Mesendoderm (in vitro differentiated cells): ENCODE measurements at regions not wholly inside any gene's neighbourhood (a gene's known extent, or its start where the extent isn't known, plus 50 kb on each side); places are given as distances from the start of the nearest gene placed in this dataset.

Experiments used
- DNase-seq: peaks from one replicate; pipeline ENCODE4 v3.0.0; 2013
- H2AK5ac ChIP-seq: 2 replicates; pipeline ENCODE4 v1.6.1; 2013; ENCODE audit warnings: low read length, inconsistent platforms
- H2BK120ac ChIP-seq: 2 replicates; pipeline ENCODE4 v1.6.1; 2013; ENCODE audit warnings: low read depth, mild to moderate bottlenecking, low read length, moderate library complexity, mixed read lengths
- H2BK15ac ChIP-seq: replicated peaks from 2 replicates; pipeline ENCODE4 v1.6.1; 2013; ENCODE audit warnings: low read depth, mild to moderate bottlenecking, moderate library complexity
- H2BK5ac ChIP-seq: 2 replicates; pipeline ENCODE4 v1.6.1; 2013; ENCODE audit warnings: low read length, inconsistent platforms
- H3K18ac ChIP-seq: 2 replicates; pipeline ENCODE4 v1.6.1; 2013; ENCODE audit warnings: mild to moderate bottlenecking, low read length, mixed read lengths
- H3K23ac ChIP-seq: one replicate; pipeline ENCODE4 v1.6.1; 2013; ENCODE audit warnings: low read length
- H3K27ac ChIP-seq: 2 replicates; pipeline ENCODE4 v1.5.1; 2013; ENCODE audit warnings: low read depth, mild to moderate bottlenecking, inconsistent platforms, low read length, moderate library complexity
- H3K27me3 ChIP-seq: 2 replicates; pipeline ENCODE4 v1.6.1; 2013; ENCODE audit warnings: low read length, control low read depth, mild to moderate bottlenecking, inconsistent platforms; ENCODE audit not compliant: insufficient read depth, poor library complexity
- H3K36me3 ChIP-seq: 2 replicates; pipeline ENCODE4 v1.6.1; 2013; ENCODE audit warnings: low read length, inconsistent platforms; ENCODE audit not compliant: control insufficient read depth, insufficient read depth
- H3K4ac ChIP-seq: one replicate; pipeline ENCODE4 v1.6.1; 2013; ENCODE audit warnings: low read depth, mild to moderate bottlenecking, low read length, moderate library complexity
- H3K4me1 ChIP-seq: 2 replicates; pipeline ENCODE4 v1.6.1; 2013; ENCODE audit warnings: low read depth, low read length, inconsistent platforms; ENCODE audit not compliant: control insufficient read depth
- H3K4me2 ChIP-seq: 2 replicates; pipeline ENCODE4 v1.6.1; 2013; ENCODE audit warnings: low read length
- H3K4me3 ChIP-seq: 2 replicates; pipeline ENCODE4 v1.5.1; 2013; ENCODE audit warnings: mild to moderate bottlenecking, low read length
- H3K56ac ChIP-seq: one replicate; pipeline ENCODE4 v1.6.1; 2013; ENCODE audit warnings: low read length
- H3K79me1 ChIP-seq: 2 replicates; pipeline ENCODE4 v1.6.1; 2013; ENCODE audit warnings: low read length, inconsistent platforms
- H3K79me2 ChIP-seq: 2 replicates; pipeline ENCODE4 v1.6.1; 2013; ENCODE audit warnings: mild to moderate bottlenecking, low read length; ENCODE audit not compliant: control insufficient read depth, insufficient read depth
- H3K9ac ChIP-seq: 2 replicates; pipeline ENCODE4 v1.6.1; 2013; ENCODE audit warnings: low read length, inconsistent platforms
- H4K5ac ChIP-seq: one replicate; pipeline ENCODE4 v1.6.1; 2013; ENCODE audit warnings: low read length
- H4K8ac ChIP-seq: one replicate; pipeline ENCODE4 v1.6.1; 2013; ENCODE audit warnings: low read depth, mild to moderate bottlenecking, control low read depth, low read length, moderate library complexity
- WGBS: extraction: QIAGEN DNeasy Blood & Tissue Kit; methylation state at CpG from one replicate; pipeline ENCODE4 v1.1.7; 2013; ENCODE audit warnings: low lambda C conversion rate, missing lambda C conversion rate; ENCODE audit not compliant: insufficient coverage; ENCODE audit errors: extremely low coverage; 5-methylcytosine and 5-hydroxymethylcytosine counted together

DNA sequence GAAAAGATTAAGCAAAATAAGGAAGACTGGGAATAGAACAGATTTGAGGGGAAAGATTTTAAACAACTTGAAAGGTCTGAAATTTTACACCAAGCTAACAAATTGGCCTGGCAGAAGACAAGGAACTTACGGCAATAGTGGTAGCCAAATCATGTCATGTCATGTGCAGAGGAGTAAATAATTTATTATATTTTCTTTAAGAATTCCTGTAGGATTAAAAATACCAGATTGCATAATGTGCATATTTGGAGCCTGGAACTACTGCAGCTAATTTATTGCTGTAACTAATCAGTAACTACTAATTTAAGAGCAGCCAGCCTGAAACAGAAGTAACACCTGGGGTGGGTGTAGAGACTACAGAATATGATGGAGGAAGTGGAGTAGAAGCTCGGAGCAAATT is 334.3 kb downstream of the TGFB2 start:
- no peak overlapping the region for H3K27ac ChIP-seq
- H3K9ac ChIP-seq = no peak overlapping the region
- no peak overlapping the region for H2BK120ac ChIP-seq
- H2BK5ac ChIP-seq = no peak overlapping the region
- no peak overlapping the region for H3K56ac ChIP-seq
- H3K4me1 ChIP-seq = no peaks in the 10 kb centered on the region
- no peaks in the 10 kb centered on the region for H3K36me3 ChIP-seq
- WGBS = no CpG with 5 or more reads among the region's 2 CpGs
- no peak overlapping the region for H4K8ac ChIP-seq
- H3K79me2 ChIP-seq = no peaks in the 10 kb centered on the region
- H3K4me2 ChIP-seq = no peak overlapping the region
- H2AK5ac ChIP-seq = no peak overlapping the region
- H3K18ac ChIP-seq = no peak overlapping the region
- no peak overlapping the region for H3K4ac ChIP-seq
- H3K23ac ChIP-seq = no peak overlapping the region
- H2BK15ac ChIP-seq = no peak overlapping the region
- H3K79me1 ChIP-seq = no peaks in the 10 kb centered on the region
- no peak for DNase-seq
- no peaks in the 10 kb centered on the region for H3K27me3 ChIP-seq
- H4K5ac ChIP-seq = no peak overlapping the region
- H3K4me3 ChIP-seq = no peak overlapping the region

DNA sequence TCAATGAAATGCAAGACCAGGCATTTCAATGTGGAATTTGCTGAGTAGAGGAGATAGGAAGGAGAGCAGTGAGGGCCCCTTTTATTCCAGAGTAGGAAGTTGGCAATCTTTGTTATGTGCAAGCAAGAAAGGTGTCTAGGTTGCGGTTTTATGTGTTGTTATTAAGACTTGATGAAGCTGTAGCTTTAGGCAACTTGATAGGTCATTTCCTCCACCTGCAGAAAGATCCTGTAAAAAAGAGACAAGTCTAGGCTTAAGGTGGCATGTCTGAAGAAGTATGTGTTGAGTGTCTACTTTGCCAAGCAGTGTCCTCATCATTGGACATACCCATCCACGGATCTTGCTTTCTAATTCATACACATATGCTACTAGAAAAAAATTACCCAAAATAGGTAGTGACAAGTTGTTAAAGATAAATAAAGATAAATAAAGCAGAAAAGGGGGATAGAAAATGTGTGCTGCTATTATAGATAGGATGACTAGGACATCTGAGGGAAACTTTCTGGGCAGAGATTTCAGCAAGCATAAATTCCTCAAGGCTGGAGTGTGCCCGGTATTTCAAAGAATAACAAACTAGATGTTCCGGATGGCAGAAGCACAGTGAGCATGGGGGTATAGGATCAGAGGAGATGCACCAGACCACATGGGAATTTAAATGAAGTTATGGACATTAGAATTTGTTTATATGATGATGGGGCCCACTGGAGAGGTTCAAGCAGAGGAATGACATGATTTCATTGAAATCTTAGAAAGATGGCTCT is 335.0 kb downstream of the TGFB2 start:
- Histone ChIP-seq H3K4me1 (no peaks in the 10 kb centered on the region), H3K79me1 (no peaks in the 10 kb centered on the region), H3K4ac (no peak overlapping the region), H4K5ac (no peak overlapping the region), H2AK5ac (no peak overlapping the region), H2BK120ac (no peak overlapping the region), H2BK15ac (no peak overlapping the region), H3K4me2 (no peak overlapping the region), H3K36me3 (no peaks in the 10 kb centered on the region), H3K27me3 (no peaks in the 10 kb centered on the region), H3K9ac (no peak overlapping the region), H2BK5ac (no peak overlapping the region), H3K4me3 (no peak overlapping the region), H3K27ac (no peak overlapping the region), H3K79me2 (no peaks in the 10 kb centered on the region), H3K18ac (no peak overlapping the region), H3K56ac (no peak overlapping the region), H3K23ac (no peak overlapping the region), H4K8ac (no peak overlapping the region)
- WGBS = no CpG with 5 or more reads among the region's 4 CpGs
- no peak for DNase-seq

DNA sequence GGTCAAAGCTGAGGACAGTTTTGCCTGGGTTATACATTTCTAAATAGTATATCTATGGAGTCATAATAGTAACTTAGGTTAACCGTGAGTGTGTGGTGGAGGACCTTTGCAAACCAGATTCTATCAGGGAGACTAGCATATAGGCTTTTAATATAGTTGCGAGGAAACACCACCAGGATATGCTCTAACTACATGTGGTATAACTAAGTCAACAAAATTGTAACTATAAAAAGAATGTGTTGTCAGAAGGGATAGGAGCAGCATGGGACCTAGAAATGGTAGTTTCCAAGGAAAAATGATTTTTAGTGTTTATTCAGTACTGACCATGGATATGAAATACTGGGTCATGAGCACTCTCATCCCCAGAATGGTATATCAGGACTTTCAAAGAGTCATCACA is 338.1 kb downstream of the TGFB2 start:
- H3K4me1 ChIP-seq = no peaks in the 10 kb centered on the region
- no peak overlapping the region for H2BK5ac ChIP-seq
- no peaks in the 10 kb centered on the region for H3K79me1 ChIP-seq
- H2AK5ac ChIP-seq = no peak overlapping the region
- no peaks in the 10 kb centered on the region for H3K27me3 ChIP-seq
- H3K4me3 ChIP-seq = no peak overlapping the region
- no peak overlapping the region for H3K4ac ChIP-seq
- H3K79me2 ChIP-seq = no peaks in the 10 kb centered on the region
- no peak for DNase-seq
- no peak overlapping the region for H3K27ac ChIP-seq
- H3K56ac ChIP-seq = no peak overlapping the region
- no CpG with 5 or more reads among the region's 2 CpGs for WGBS
- H3K18ac ChIP-seq = no peak overlapping the region
- H3K36me3 ChIP-seq = no peaks in the 10 kb centered on the region
- no peak overlapping the region for H3K4me2 ChIP-seq
- H4K8ac ChIP-seq = no peak overlapping the region
- H4K5ac ChIP-seq = no peak overlapping the region
- H2BK120ac ChIP-seq = no peak overlapping the region
- H3K9ac ChIP-seq = no peak overlapping the region
- H2BK15ac ChIP-seq = no peak overlapping the region
- no peak overlapping the region for H3K23ac ChIP-seq

DNA sequence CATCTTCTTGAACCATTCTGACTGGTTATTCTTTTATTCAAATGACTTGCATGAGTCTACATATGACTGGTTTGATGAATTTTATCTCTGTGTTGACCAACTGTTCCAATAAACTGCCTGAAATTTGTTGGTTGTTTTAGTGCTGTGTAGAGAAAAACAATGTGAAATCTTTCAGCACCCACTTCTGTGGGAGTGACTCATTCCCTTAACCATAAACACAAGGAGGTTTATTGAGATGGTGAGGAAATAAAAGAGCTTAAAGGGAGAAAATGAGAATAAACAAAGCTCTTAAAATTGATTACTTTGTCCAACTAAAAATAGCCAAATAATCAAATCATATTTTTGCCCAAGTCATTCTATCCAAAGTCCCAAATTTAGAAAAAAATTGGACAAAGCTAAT is 341.1 kb downstream of the TGFB2 start:
- Histone ChIP-seq H3K79me2 (no peaks in the 10 kb centered on the region), H3K23ac (no peak overlapping the region), H3K27ac (no peak overlapping the region), H3K4me2 (no peak overlapping the region), H3K4ac (no peak overlapping the region), H3K36me3 (no peaks in the 10 kb centered on the region), H2BK15ac (no peak overlapping the region), H3K18ac (no peak overlapping the region), H3K9ac (no peak overlapping the region), H4K5ac (no peak overlapping the region), H3K79me1 (no peaks in the 10 kb centered on the region), H3K56ac (no peak overlapping the region), H3K27me3 (no peaks in the 10 kb centered on the region), H2AK5ac (no peak overlapping the region), H2BK5ac (no peak overlapping the region), H4K8ac (no peak overlapping the region), H3K4me3 (no peak overlapping the region), H2BK120ac (no peak overlapping the region), H3K4me1 (no peaks in the 10 kb centered on the region)
- DNase-seq = no peak

DNA sequence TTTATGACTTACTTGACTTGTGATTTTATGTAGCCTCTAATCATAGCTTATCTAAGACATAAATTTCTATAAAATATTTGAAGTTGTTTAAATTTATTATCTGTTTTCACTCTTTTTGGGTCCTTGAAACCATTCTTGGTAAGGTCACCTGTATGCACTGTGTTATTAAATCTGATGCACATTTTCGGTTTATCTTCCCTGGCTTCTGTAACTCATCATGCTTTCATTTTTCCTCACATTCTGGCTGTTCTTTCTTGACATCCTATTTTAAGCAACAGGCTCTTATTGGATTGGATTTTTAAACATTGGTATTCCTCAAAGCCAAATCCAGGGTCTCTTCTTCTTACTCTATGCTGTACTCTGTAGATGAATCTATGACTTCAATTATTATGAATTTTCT is 341.6 kb downstream of the TGFB2 start:
- no peak overlapping the region for H3K18ac ChIP-seq
- no peak overlapping the region for H4K5ac ChIP-seq
- H2BK15ac ChIP-seq = no peak overlapping the region
- no peak overlapping the region for H2AK5ac ChIP-seq
- WGBS = no CpG with 5 or more reads among the region's 1 CpG
- no peaks in the 10 kb centered on the region for H3K27me3 ChIP-seq
- H3K79me1 ChIP-seq = no peaks in the 10 kb centered on the region
- no peak overlapping the region for H4K8ac ChIP-seq
- H3K9ac ChIP-seq = no peak overlapping the region
- no peak overlapping the region for H2BK120ac ChIP-seq
- H3K4ac ChIP-seq = no peak overlapping the region
- DNase-seq = no peak
- H3K36me3 ChIP-seq = no peaks in the 10 kb centered on the region
- no peak overlapping the region for H3K4me2 ChIP-seq
- no peak overlapping the region for H3K23ac ChIP-seq
- no peak overlapping the region for H3K4me3 ChIP-seq
- no peaks in the 10 kb centered on the region for H3K79me2 ChIP-seq
- no peak overlapping the region for H2BK5ac ChIP-seq
- H3K4me1 ChIP-seq = no peaks in the 10 kb centered on the region
- H3K56ac ChIP-seq = no peak overlapping the region
- H3K27ac ChIP-seq = no peak overlapping the region

DNA sequence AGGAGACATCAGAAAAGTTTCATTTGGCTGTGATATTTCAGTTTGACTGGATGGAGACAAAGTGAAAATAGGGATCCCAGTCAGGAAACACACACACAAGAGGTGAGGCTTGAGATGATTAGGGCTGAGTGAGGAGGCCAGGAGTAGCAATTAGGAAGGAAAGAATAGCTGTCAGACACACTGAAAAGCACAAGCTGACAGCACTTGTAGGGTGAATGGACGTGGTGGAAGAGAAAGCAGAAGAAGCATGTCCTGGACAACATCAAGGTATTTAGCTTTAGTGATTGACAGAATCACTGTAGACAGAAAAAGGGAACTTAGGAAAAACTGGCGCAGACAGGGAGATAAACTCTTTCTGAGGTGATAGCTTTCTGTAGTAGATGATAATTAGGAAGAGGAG is 347.7 kb downstream of the TGFB2 start:
- H3K36me3 ChIP-seq = no peaks in the 10 kb centered on the region
- no peaks in the 10 kb centered on the region for H3K79me1 ChIP-seq
- H2BK15ac ChIP-seq = no peak overlapping the region
- no peak overlapping the region for H2BK5ac ChIP-seq
- H3K9ac ChIP-seq = no peak overlapping the region
- H3K27ac ChIP-seq = no peak overlapping the region
- no CpG with 5 or more reads among the region's 2 CpGs for WGBS
- H4K8ac ChIP-seq = no peak overlapping the region
- no peaks in the 10 kb centered on the region for H3K79me2 ChIP-seq
- no peaks in the 10 kb centered on the region for H3K4me1 ChIP-seq
- H3K4me2 ChIP-seq = no peak overlapping the region
- no peak overlapping the region for H3K4me3 ChIP-seq
- no peak overlapping the region for H3K18ac ChIP-seq
- peak; percentile 16 for DNase-seq
- no peak overlapping the region for H2AK5ac ChIP-seq
- H3K23ac ChIP-seq = no peak overlapping the region
- H4K5ac ChIP-seq = no peak overlapping the region
- no peaks in the 10 kb centered on the region for H3K27me3 ChIP-seq
- no peak overlapping the region for H3K56ac ChIP-seq
- no peak overlapping the region for H3K4ac ChIP-seq
- H2BK120ac ChIP-seq = no peak overlapping the region
